ENCODE measurements at regions not wholly inside any gene's neighbourhood (a gene's known extent, or its start where the extent isn't known, plus 50 kb on each side); places are given as distances from the start of the nearest gene placed in this dataset.

DNA sequence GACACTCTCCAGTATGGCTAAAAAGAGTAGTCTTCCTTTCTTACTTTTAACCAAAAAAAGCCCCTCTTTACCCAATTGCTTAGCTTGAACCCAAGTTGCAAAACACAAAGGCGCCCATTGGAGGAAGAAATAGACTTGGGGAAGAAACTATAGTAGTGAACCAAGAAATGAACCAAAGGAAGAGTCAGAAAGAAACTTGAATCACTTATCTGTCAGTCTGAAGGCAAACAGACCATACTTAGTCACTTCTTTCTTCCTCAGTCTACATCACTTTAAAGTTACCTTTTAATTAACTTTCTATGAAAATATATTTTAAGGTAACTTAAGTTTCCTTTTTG, 161.4 kb upstream of the GIMD1 start:
- TF ChIP-seq STAT1 (conservative IDR thresholded peaks at IDR 0.05) (no peak), ZNF384 (IDR thresholded peaks at IDR 0.05; ENCODE audit: borderline replicate concordance, low read depth, low read length) (no peak), IKZF1 (conservative IDR thresholded peaks at IDR 0.05) (no peak), FOXM1 (IDR thresholded peaks at IDR 0.05; ENCODE audit: low read depth, low read length) (no peak), ZNF217 (IDR thresholded peaks at IDR 0.05) (no peak)
- TF ChIP-seq, protein P1, sequence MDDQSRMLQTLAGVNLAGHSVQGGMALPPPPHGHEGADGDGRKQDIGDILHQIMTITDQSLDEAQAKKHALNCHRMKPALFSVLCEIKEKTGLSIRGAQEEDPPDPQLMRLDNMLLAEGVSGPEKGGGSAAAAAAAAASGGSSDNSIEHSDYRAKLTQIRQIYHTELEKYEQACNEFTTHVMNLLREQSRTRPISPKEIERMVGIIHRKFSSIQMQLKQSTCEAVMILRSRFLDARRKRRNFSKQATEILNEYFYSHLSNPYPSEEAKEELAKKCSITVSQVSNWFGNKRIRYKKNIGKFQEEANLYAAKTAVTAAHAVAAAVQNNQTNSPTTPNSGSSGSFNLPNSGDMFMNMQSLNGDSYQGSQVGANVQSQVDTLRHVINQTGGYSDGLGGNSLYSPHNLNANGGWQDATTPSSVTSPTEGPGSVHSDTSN (IDR thresholded peaks at IDR 0.05; ENCODE audit: insufficient replicate concordance, low read depth, low read length) = no peak
- BruUV-seq (replicated peaks) = no TSS peak
- no peak for FAIRE-seq

GRCh38 chr4:106529348-106530023, 160.9 kb upstream of the GIMD1 start:
- BruUV-seq (replicated peaks) = no TSS peak
- TF ChIP-seq SP1 (IDR thresholded peaks at IDR 0.05; ENCODE audit: low read depth, low read length) = no peak
- no peak for TF ChIP-seq ZNF217 (IDR thresholded peaks at IDR 0.05)
- no peak for TF ChIP-seq HDGF (IDR thresholded peaks at IDR 0.05)
- no peak for TF ChIP-seq MTA2 (IDR thresholded peaks at IDR 0.05; ENCODE audit: low read depth)
- no peak for TF ChIP-seq BMI1 (IDR thresholded peaks at IDR 0.05; ENCODE audit: borderline replicate concordance)
- no peaks in the 10 kb centered on the region for H3K9me3 ChIP-seq (replicated peaks; ENCODE audit: control insufficient read depth, insufficient read depth, low read length)
- no peaks in the 10 kb centered on the region for H3K79me2 ChIP-seq (ENCODE audit: control insufficient read depth, insufficient read depth, low read length)
- ATAC-seq = no peak
- no peaks in the 10 kb centered on the region for H3K27me3 ChIP-seq (replicated peaks in 1 of 2; ENCODE audit: control insufficient read depth in 2 of 2, insufficient read depth in 2 of 2, low read length in 1 of 2)
- CTCF ChIA-PET = interaction anchor here (0.6 to 1.6 kb wide), 2 partner anchors 8 to 27 kb away, joined by 3 to 4 read pairs; no protein-coding TSS in a partner anchor
- H2AFZ ChIP-seq (ENCODE audit: control insufficient read depth, low read depth, low read length) = no peak overlapping the region
- intact Hi-C loops (cut with micrococcal nuclease; ENCODE audit: unreplicated experiment) (no loop called here), in situ Hi-C loops (cut with MboI) (no loop called here)
- H3K4me3 ChIP-seq = no peak overlapping the region
- no peak overlapping the region for H3K27ac ChIP-seq (ENCODE audit: control insufficient read depth, insufficient read depth)
- DNase-seq (ENCODE audit: low read depth, low spot score) = no peak
- SMC1A ChIA-PET (ENCODE audit: uncharacterized antibody, unreplicated experiment) = interaction anchor here (1.0 kb wide), 1 partner anchor 543 kb away, joined by 3 read pairs; no protein-coding TSS in a partner anchor
- H3K4me2 ChIP-seq (ENCODE audit: control insufficient read depth, insufficient read depth) = no peak overlapping the region
- no peak for FAIRE-seq
- H3K36me3 ChIP-seq (ENCODE audit: control insufficient read depth in 2 of 2, insufficient read depth in 2 of 2, low read length in 1 of 2) = no peaks in the 10 kb centered on the region
- no peaks in the 10 kb centered on the region for H3K4me1 ChIP-seq (ENCODE audit: control insufficient read depth, insufficient read depth, low read length)
- H4K20me1 ChIP-seq (ENCODE audit: control insufficient read depth, insufficient read depth) = no peaks in the 10 kb centered on the region
- WGBS (ENCODE audit: insufficient coverage, insufficient replicate concordance, low lambda C conversion rate, missing lambda C conversion rate) = 3% methylated on average over 2 of the region's 2 CpGs
- RAD21 ChIA-PET (ENCODE audit: unreplicated experiment) = no interaction called here
- no peak overlapping the region for H3K9ac ChIP-seq (ENCODE audit: control insufficient read depth, insufficient read depth, low read length)
- POLR2A ChIA-PET = no interaction called here

More for the DNA sequence above, 161.4 kb upstream of the GIMD1 start:
- H3K4me2 ChIP-seq (ENCODE audit: control insufficient read depth, insufficient read depth) = no peak overlapping the region
- H3K27me3 ChIP-seq (replicated peaks in 1 of 2; ENCODE audit: control insufficient read depth in 2 of 2, insufficient read depth in 2 of 2, low read length in 1 of 2) = no peaks in the 10 kb centered on the region
- no peaks in the 10 kb centered on the region for H3K4me1 ChIP-seq (ENCODE audit: control insufficient read depth, insufficient read depth, low read length)
- ATAC-seq = no peak
- no peaks in the 10 kb centered on the region for H3K79me2 ChIP-seq (ENCODE audit: control insufficient read depth, insufficient read depth, low read length)
- H2AFZ ChIP-seq (ENCODE audit: control insufficient read depth, low read depth, low read length) = no peak overlapping the region
- no peak for DNase-seq (ENCODE audit: low read depth, low spot score)
- no peak overlapping the region for H3K9ac ChIP-seq (ENCODE audit: control insufficient read depth, insufficient read depth, low read length)
- no peak overlapping the region for H3K27ac ChIP-seq (ENCODE audit: control insufficient read depth, insufficient read depth)
- intact Hi-C loops (cut with micrococcal nuclease; ENCODE audit: unreplicated experiment) = no loop called here
- CTCF ChIA-PET = interaction anchor here (0.6 kb wide), 1 partner anchor 9 kb away, joined by 3 read pairs; no protein-coding TSS in a partner anchor
- H3K4me3 ChIP-seq = no peak overlapping the region
- no peaks in the 10 kb centered on the region for H3K9me3 ChIP-seq (replicated peaks; ENCODE audit: control insufficient read depth, insufficient read depth, low read length)
- WGBS (ENCODE audit: insufficient coverage, insufficient replicate concordance, low lambda C conversion rate, missing lambda C conversion rate) = 0% methylated on average over 1 of the region's 1 CpG
- no peaks in the 10 kb centered on the region for H4K20me1 ChIP-seq (ENCODE audit: control insufficient read depth, insufficient read depth)
- in situ Hi-C loops (cut with MboI) = no loop called here
- SMC1A ChIA-PET (ENCODE audit: uncharacterized antibody, unreplicated experiment) = interaction anchor here (1.0 kb wide), 1 partner anchor 542 kb away, joined by 3 read pairs; no protein-coding TSS in a partner anchor
- no peaks in the 10 kb centered on the region for H3K36me3 ChIP-seq (ENCODE audit: control insufficient read depth in 2 of 2, insufficient read depth in 2 of 2, low read length in 1 of 2)
- RAD21 ChIA-PET (ENCODE audit: unreplicated experiment) = no interaction called here
- POLR2A ChIA-PET = no interaction called here
